ENCODE measurements at regions not wholly inside any gene's neighbourhood (a gene's known extent, or its start where the extent isn't known, plus 50 kb on each side); places are given as distances from the start of the nearest gene placed in this dataset.

GRCh38 chr11:11074686-11075335 is 217.0 kb upstream of the ZBED5 start:
- no peaks in the 10 kb centered on the region for H3K4me1 Mint-ChIP-seq (ENCODE audit: unreplicated experiment)
- H3K9me3 Mint-ChIP-seq (ENCODE audit: unreplicated experiment) = no peaks in the 10 kb centered on the region
- DNase-seq (ENCODE audit: extremely low spot score, unreplicated experiment) = no peak
- peaks cover 72% of the 10 kb centered on the region for H3K27me3 Mint-ChIP-seq (ENCODE audit: unreplicated experiment)
- H3K27ac Mint-ChIP-seq (ENCODE audit: unreplicated experiment) = no peak overlapping the region
- TF ChIP-seq CTCF (IDR thresholded peaks at IDR 0.05) = no peak
- H3K36me3 Mint-ChIP-seq (ENCODE audit: unreplicated experiment) = no peaks in the 10 kb centered on the region
- no peak overlapping the region for H3K4me3 Mint-ChIP-seq (ENCODE audit: unreplicated experiment)

GRCh38 chr11:11073996-11074395 is 216.1 kb upstream of the ZBED5 start:
- Mint-ChIP-seq H3K27ac (ENCODE audit: unreplicated experiment) (no peak overlapping the region), H3K9me3 (ENCODE audit: unreplicated experiment) (no peaks in the 10 kb centered on the region), H3K36me3 (ENCODE audit: unreplicated experiment) (no peaks in the 10 kb centered on the region), H3K4me3 (ENCODE audit: unreplicated experiment) (no peak overlapping the region), H3K4me1 (ENCODE audit: unreplicated experiment) (no peaks in the 10 kb centered on the region), H3K27me3 (ENCODE audit: unreplicated experiment) (peaks cover 70% of the 10 kb centered on the region)
- no peak for DNase-seq (ENCODE audit: extremely low spot score, unreplicated experiment)
- no peak for TF ChIP-seq CTCF (IDR thresholded peaks at IDR 0.05)

GRCh38 chr11:11072067-11072466 is 214.2 kb upstream of the ZBED5 start:
- Mint-ChIP-seq H3K27me3 (ENCODE audit: unreplicated experiment) (peaks cover 52% of the 10 kb centered on the region), H3K27ac (ENCODE audit: unreplicated experiment) (no peak overlapping the region)
- DNase-seq (ENCODE audit: extremely low spot score, unreplicated experiment) = no peak

GRCh38 chr11:11071486-11071885 is 213.6 kb upstream of the ZBED5 start:
- H3K27me3 Mint-ChIP-seq (ENCODE audit: unreplicated experiment) = peaks cover 51% of the 10 kb centered on the region

More at GRCh38 chr11:11072067-11072466, 214.2 kb upstream of the ZBED5 start:
- H3K9me3 Mint-ChIP-seq (ENCODE audit: unreplicated experiment) = no peaks in the 10 kb centered on the region
- TF ChIP-seq CTCF (IDR thresholded peaks at IDR 0.05) = no peak
- H3K4me3 Mint-ChIP-seq (ENCODE audit: unreplicated experiment) = no peak overlapping the region
- no peaks in the 10 kb centered on the region for H3K36me3 Mint-ChIP-seq (ENCODE audit: unreplicated experiment)
- no peaks in the 10 kb centered on the region for H3K4me1 Mint-ChIP-seq (ENCODE audit: unreplicated experiment)

GRCh38 chr11:11070976-11071375 is 213.1 kb upstream of the ZBED5 start:
- no peak for TF ChIP-seq CTCF (IDR thresholded peaks at IDR 0.05)
- H3K9me3 Mint-ChIP-seq (ENCODE audit: unreplicated experiment) = no peaks in the 10 kb centered on the region
- H3K27me3 Mint-ChIP-seq (ENCODE audit: unreplicated experiment) = peaks cover 51% of the 10 kb centered on the region

More at GRCh38 chr11:11071486-11071885, 213.6 kb upstream of the ZBED5 start:
- Mint-ChIP-seq H3K36me3 (ENCODE audit: unreplicated experiment) (no peaks in the 10 kb centered on the region), H3K9me3 (ENCODE audit: unreplicated experiment) (no peaks in the 10 kb centered on the region), H3K27ac (ENCODE audit: unreplicated experiment) (no peak overlapping the region), H3K4me1 (ENCODE audit: unreplicated experiment) (no peaks in the 10 kb centered on the region), H3K4me3 (ENCODE audit: unreplicated experiment) (no peak overlapping the region)
- TF ChIP-seq CTCF (IDR thresholded peaks at IDR 0.05) = no peak
- no peak for DNase-seq (ENCODE audit: extremely low spot score, unreplicated experiment)

More at GRCh38 chr11:11070976-11071375, 213.1 kb upstream of the ZBED5 start:
- Mint-ChIP-seq H3K4me3 (ENCODE audit: unreplicated experiment) (no peak overlapping the region), H3K4me1 (ENCODE audit: unreplicated experiment) (no peaks in the 10 kb centered on the region), H3K36me3 (ENCODE audit: unreplicated experiment) (no peaks in the 10 kb centered on the region), H3K27ac (ENCODE audit: unreplicated experiment) (no peak overlapping the region)
- no peak for DNase-seq (ENCODE audit: extremely low spot score, unreplicated experiment)

Data from osteocyte (in vitro differentiated cells).